ENCODE measurements at regions not wholly inside any gene's neighbourhood (a gene's known extent, or its start where the extent isn't known, plus 50 kb on each side); places are given as distances from the start of the nearest gene placed in this dataset.

DNA sequence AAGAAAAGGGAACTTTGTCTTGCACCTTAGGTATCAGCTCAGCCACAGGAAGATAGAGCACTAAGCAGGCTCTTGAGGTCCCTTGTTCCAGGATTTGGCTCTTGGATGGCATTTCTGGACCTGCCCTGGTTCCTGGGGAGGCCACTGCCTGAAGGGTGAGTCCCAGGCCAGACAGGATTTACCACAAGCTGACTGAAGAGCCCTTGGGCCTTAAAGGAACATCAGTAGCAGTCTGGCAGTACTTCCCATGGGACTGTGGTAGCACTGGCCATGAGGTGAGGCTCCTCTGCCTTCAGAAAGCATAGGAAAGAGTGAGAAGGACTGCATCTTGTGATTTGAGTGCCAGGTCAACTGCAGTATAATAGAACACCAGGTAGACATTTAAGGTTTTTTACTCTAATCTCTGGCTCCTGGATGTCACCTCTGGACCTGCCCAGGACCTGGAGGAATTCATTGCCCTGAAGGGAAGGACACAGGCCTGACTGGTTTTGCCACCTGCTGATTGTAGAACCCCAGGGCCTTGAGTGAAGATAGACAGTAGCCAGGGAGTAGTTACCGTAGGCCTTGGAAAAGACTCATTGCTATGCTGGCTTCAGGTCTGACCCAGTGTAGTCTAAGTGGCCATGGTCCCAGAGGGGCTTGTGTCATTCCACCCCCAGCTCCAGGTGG is 154.4 kb upstream of the CREB1 start:
- Histone ChIP-seq H3K4me1 (ENCODE audit: control insufficient read depth, insufficient read depth, low read length) (no peaks in the 10 kb centered on the region), H2BK20ac (ENCODE audit: low read depth, low read length) (no peak overlapping the region), H2AFZ (replicated peaks; ENCODE audit: low read length, poor library complexity) (no peak overlapping the region), H3K18ac (ENCODE audit: low read depth, low read length) (no peak overlapping the region), H4K8ac (ENCODE audit: low read depth in 2 of 2, low read length in 2 of 2) (no peak overlapping the region), H4K20me1 (ENCODE audit: insufficient read depth, low read length) (no peaks in the 10 kb centered on the region), H4K91ac (ENCODE audit: insufficient read depth, low read depth, low read length) (no peak overlapping the region), H3K4me2 (ENCODE audit: low read depth, low read length) (no peak overlapping the region), H3K27me3 (ENCODE audit: control insufficient read depth, insufficient read depth, low read length) (no peaks in the 10 kb centered on the region), H2AK5ac (ENCODE audit: low read depth, low read length) (no peak overlapping the region), H3K36me3 (ENCODE audit: control insufficient read depth, insufficient read depth, low read length) (no peaks in the 10 kb centered on the region), H3K23ac (ENCODE audit: low read depth, low read length) (no peak overlapping the region), H3K56ac (ENCODE audit: extremely low read depth, insufficient read depth, low read length) (no peak overlapping the region), H2BK120ac (ENCODE audit: low read depth, low read length) (no peak overlapping the region), H3K4ac (ENCODE audit: low read depth, low read length) (no peak overlapping the region), H3K79me1 (ENCODE audit: low read depth in 1 of 2, low read length in 2 of 2) (no peaks in the 10 kb centered on the region), H3K27ac (ENCODE audit: insufficient read depth, low read length) (no peak overlapping the region), H3K9ac (ENCODE audit: low read depth, low read length) (no peak overlapping the region), H2BK15ac (ENCODE audit: low read depth, low read length) (no peak overlapping the region), H3K14ac (replicated peaks; ENCODE audit: low read depth, low read length) (no peak overlapping the region), H2AK9ac (replicated peaks; ENCODE audit: low read depth, low read length, poor library complexity) (no peak overlapping the region), H2BK5ac (ENCODE audit: low read depth, low read length, poor library complexity, severe bottlenecking) (no peak overlapping the region), H3K9me1 (ENCODE audit: insufficient read depth, low read length) (no peaks in the 10 kb centered on the region), H3K9me3 (ENCODE audit: control insufficient read depth, insufficient read depth, low read length) (no peaks in the 10 kb centered on the region), H3K4me3 (ENCODE audit: insufficient read depth, low read depth, low read length) (no peak overlapping the region), H4K5ac (ENCODE audit: low read depth, low read length) (no peak overlapping the region)
- ChIA-PET POLR2A (ENCODE audit: unreplicated experiment) (no interaction called here), CTCF (interaction anchor here (0.6 kb wide), 1 partner anchor 38 kb away, joined by 4 read pairs; no protein-coding TSS in a partner anchor)
- DNase-seq: no peak
- dilution Hi-C loops (cut with HindIII; ENCODE audit: low sequenced_read_pairs, unreplicated experiment) (no loop called here), in situ Hi-C loops (cut with MboI; ENCODE audit: low sequenced_read_pairs) (no loop called here), intact Hi-C loops (cut with micrococcal nuclease) (no loop called here)
- no TSS peak for BruUV-seq (replicated peaks)
- no CpG with 5 or more reads among the region's 1 CpG for WGBS, 2 experiments (ENCODE audit: extremely low coverage in 2 of 2, insufficient read length in 1 of 2)
- ATAC-seq (ENCODE audit: low read depth): no peak
- no peak for TF ChIP-seq MAFK (IDR thresholded peaks at IDR 0.05; ENCODE audit: low read depth, low read length)
- TF ChIP-seq, protein P1, sequence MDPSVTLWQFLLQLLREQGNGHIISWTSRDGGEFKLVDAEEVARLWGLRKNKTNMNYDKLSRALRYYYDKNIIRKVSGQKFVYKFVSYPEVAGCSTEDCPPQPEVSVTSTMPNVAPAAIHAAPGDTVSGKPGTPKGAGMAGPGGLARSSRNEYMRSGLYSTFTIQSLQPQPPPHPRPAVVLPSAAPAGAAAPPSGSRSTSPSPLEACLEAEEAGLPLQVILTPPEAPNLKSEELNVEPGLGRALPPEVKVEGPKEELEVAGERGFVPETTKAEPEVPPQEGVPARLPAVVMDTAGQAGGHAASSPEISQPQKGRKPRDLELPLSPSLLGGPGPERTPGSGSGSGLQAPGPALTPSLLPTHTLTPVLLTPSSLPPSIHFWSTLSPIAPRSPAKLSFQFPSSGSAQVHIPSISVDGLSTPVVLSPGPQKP (IDR thresholded peaks at IDR 0.05; ENCODE audit: borderline replicate concordance, low read depth, low read length): no peak
- TF ChIP-seq RFX5 (IDR thresholded peaks at IDR 0.05; ENCODE audit: low read depth, low read length): no peak
- no peak for TF ChIP-seq FOS (IDR thresholded peaks at IDR 0.05; ENCODE audit: low read depth, low read length)
- no peak for TF ChIP-seq MXI1 (IDR thresholded peaks at IDR 0.05; ENCODE audit: borderline replicate concordance, low read depth, low read length)
- no peak for TF ChIP-seq BHLHE40 (IDR thresholded peaks at IDR 0.05; ENCODE audit: low read depth, low read length)
- no peak for TF ChIP-seq NFE2L2 (IDR thresholded peaks at IDR 0.05; ENCODE audit: low read depth, low read length)
- TF ChIP-seq MAZ (IDR thresholded peaks at IDR 0.05; ENCODE audit: borderline replicate concordance, low read depth, low read length): no peak
- no peak for TF ChIP-seq CEBPB (IDR thresholded peaks at IDR 0.05; ENCODE audit: low read depth, low read length)
- TF ChIP-seq, protein P2, sequence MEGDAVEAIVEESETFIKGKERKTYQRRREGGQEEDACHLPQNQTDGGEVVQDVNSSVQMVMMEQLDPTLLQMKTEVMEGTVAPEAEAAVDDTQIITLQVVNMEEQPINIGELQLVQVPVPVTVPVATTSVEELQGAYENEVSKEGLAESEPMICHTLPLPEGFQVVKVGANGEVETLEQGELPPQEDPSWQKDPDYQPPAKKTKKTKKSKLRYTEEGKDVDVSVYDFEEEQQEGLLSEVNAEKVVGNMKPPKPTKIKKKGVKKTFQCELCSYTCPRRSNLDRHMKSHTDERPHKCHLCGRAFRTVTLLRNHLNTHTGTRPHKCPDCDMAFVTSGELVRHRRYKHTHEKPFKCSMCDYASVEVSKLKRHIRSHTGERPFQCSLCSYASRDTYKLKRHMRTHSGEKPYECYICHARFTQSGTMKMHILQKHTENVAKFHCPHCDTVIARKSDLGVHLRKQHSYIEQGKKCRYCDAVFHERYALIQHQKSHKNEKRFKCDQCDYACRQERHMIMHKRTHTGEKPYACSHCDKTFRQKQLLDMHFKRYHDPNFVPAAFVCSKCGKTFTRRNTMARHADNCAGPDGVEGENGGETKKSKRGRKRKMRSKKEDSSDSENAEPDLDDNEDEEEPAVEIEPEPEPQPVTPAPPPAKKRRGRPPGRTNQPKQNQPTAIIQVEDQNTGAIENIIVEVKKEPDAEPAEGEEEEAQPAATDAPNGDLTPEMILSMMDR (conservative IDR thresholded peaks at IDR 0.05; ENCODE audit: low read depth, low read length): no peak
- no peak for TF ChIP-seq USF2 (IDR thresholded peaks at IDR 0.05; ENCODE audit: low read depth, low read length)
- no peak for TF ChIP-seq POLR2A (IDR thresholded peaks at IDR 0.05; ENCODE audit: low read depth, low read length)
- no peak for TF ChIP-seq SMC3 (IDR thresholded peaks at IDR 0.05; ENCODE audit: low read depth, low read length)
- TF ChIP-seq RCOR1 (IDR thresholded peaks at IDR 0.05; ENCODE audit: insufficient replicate concordance, low read length): no peak
- no peak for TF ChIP-seq CHD1 (IDR thresholded peaks at IDR 0.05; ENCODE audit: low read depth, low read length)
- no peak for TF ChIP-seq RAD21 (IDR thresholded peaks at IDR 0.05; ENCODE audit: low read length)

Measured in IMR-90 (cell line).